NCI-H2171 (cell line): ENCODE measurements at regions not wholly inside any gene's neighbourhood (a gene's known extent, or its start where the extent isn't known, plus 50 kb on each side); places are given as distances from the start of the nearest gene placed in this dataset.

Experiments used
- DNase-seq: peaks from one replicate; lab custom pipeline; 2025; lab: John Stamatoyannopoulos, UW

- DNase-seq = no peak
These were observed 1279.9 kb upstream of the TMPRSS15 start for GRCh38 chr21:19683492-19683891.

GRCh38 chr21:19684328-19684727 lies 1280.7 kb upstream of the TMPRSS15 start:
- no peak for DNase-seq

- no peak for DNase-seq
These were observed 1288.6 kb upstream of the TMPRSS15 start for GRCh38 chr21:19692231-19692630.

- DNase-seq = no peak
These were observed 1292.2 kb upstream of the TMPRSS15 start for GRCh38 chr21:19695796-19696195.

- no peak for DNase-seq
These were observed 1296.9 kb upstream of the TMPRSS15 start for GRCh38 chr21:19700476-19700875.

- DNase-seq = no peak
These were observed 1295.5 kb upstream of the NCAM2 start for GRCh38 chr21:19702726-19703125.

- DNase-seq = no peak
These were observed 1293.4 kb upstream of the NCAM2 start for GRCh38 chr21:19704832-19705231.

- no peak for DNase-seq
These were observed 1285.8 kb upstream of the NCAM2 start for GRCh38 chr21:19712441-19712840.

GRCh38 chr21:19713313-19713712 lies 1284.9 kb upstream of the NCAM2 start:
- no peak for DNase-seq

- no peak for DNase-seq
These were observed 1274.1 kb upstream of the NCAM2 start for GRCh38 chr21:19724081-19724480.

- no peak for DNase-seq
These were observed 1267.0 kb upstream of the NCAM2 start for GRCh38 chr21:19731251-19731650.

GRCh38 chr21:19759836-19760235 lies 1238.4 kb upstream of the NCAM2 start:
- no peak for DNase-seq

- no peak for DNase-seq
These were observed 1230.7 kb upstream of the NCAM2 start for GRCh38 chr21:19767546-19767945.

GRCh38 chr21:19771881-19772280 lies 1226.3 kb upstream of the NCAM2 start:
- DNase-seq = no peak

- DNase-seq = no peak
These were observed 1222.1 kb upstream of the NCAM2 start for GRCh38 chr21:19776076-19776475.

- no peak for DNase-seq
These were observed 1216.1 kb upstream of the NCAM2 start for GRCh38 chr21:19781881-19782652.

GRCh38 chr21:19785941-19786340 lies 1212.3 kb upstream of the NCAM2 start:
- no peak for DNase-seq

- no peak for DNase-seq
These were observed 1206.2 kb upstream of the NCAM2 start for GRCh38 chr21:19792004-19792403.

GRCh38 chr21:19807201-19807600 lies 1191.0 kb upstream of the NCAM2 start:
- no peak for DNase-seq

GRCh38 chr21:19810779-19811178 lies 1187.4 kb upstream of the NCAM2 start:
- no peak for DNase-seq

- no peak for DNase-seq
These were observed 1167.8 kb upstream of the NCAM2 start for GRCh38 chr21:19830446-19830845.

GRCh38 chr21:19832551-19832950 lies 1165.7 kb upstream of the NCAM2 start:
- no peak for DNase-seq

- DNase-seq = no peak
These were observed 1165.1 kb upstream of the NCAM2 start for GRCh38 chr21:19833082-19833481.

GRCh38 chr21:19842601-19843000 lies 1155.6 kb upstream of the NCAM2 start:
- no peak for DNase-seq
